Astrocyte (in vitro differentiated cells and primary cell): ENCODE measurements at regions not wholly inside any gene's neighbourhood (a gene's known extent, or its start where the extent isn't known, plus 50 kb on each side); places are given as distances from the start of the nearest gene placed in this dataset.

Source experiments
- DNase-seq: peaks from one replicate; pipeline ENCODE4 v3.0.0-alpha.2; 2010; ENCODE audit warnings: low read depth
- FAIRE-seq: peaks from 2 replicates; lab custom pipeline; 2011; peaks lifted over from hg19 to GRCh38; lab: Jason Lieb, UNC
- H2AFZ ChIP-seq: 2 replicates; pipeline ENCODE4 v1.6.0; 2012; ENCODE audit warnings: low read depth, low read length, inconsistent platforms
- H3K27ac ChIP-seq: 2 replicates; pipeline ENCODE4 v1.5.1; 2011; ENCODE audit warnings: low read depth, low read length, inconsistent platforms
- H3K27me3 ChIP-seq: 2 replicates; pipeline ENCODE4 v1.6.0; 2011; ENCODE audit warnings: low read length, inconsistent platforms; ENCODE audit not compliant: insufficient read depth
- H3K36me3 ChIP-seq: 2 replicates; pipeline ENCODE4 v1.5.1; 2011; ENCODE audit warnings: low read length, inconsistent platforms; ENCODE audit not compliant: insufficient read depth
- H3K4me1 ChIP-seq: 2 replicates; pipeline ENCODE4 v1.5.1; 2011; ENCODE audit warnings: low read length, inconsistent platforms; ENCODE audit not compliant: insufficient read depth
- H3K4me2 ChIP-seq: 2 replicates; pipeline ENCODE4 v1.6.0; 2012; ENCODE audit warnings: low read length, inconsistent platforms
- H3K4me3 ChIP-seq: 2 replicates; pipeline ENCODE4 v1.5.1; 2011; ENCODE audit warnings: low read depth, mild to moderate bottlenecking, low read length, inconsistent platforms; ENCODE audit not compliant: insufficient read depth
- H3K79me2 ChIP-seq: 2 replicates; pipeline ENCODE4 v1.6.0; 2012; ENCODE audit warnings: mild to moderate bottlenecking, low read length, inconsistent platforms; ENCODE audit not compliant: insufficient read depth
- H3K9ac ChIP-seq: 2 replicates; pipeline ENCODE4 v1.6.0; 2012; ENCODE audit warnings: mild to moderate bottlenecking, low read length, inconsistent platforms
- H3K9me3 ChIP-seq: 2 replicates; pipeline ENCODE4 v1.5.1; 2012; ENCODE audit warnings: low read depth, mild to moderate bottlenecking, low read length, inconsistent platforms; ENCODE audit not compliant: insufficient read depth
- H4K20me1 ChIP-seq: 2 replicates; pipeline ENCODE4 v1.6.0; 2012; ENCODE audit warnings: low read length, inconsistent platforms; ENCODE audit not compliant: insufficient read depth
- H3K27ac Mint-ChIP-seq: one replicate; pipeline ENCODE4 v1.8.0; 2021; ENCODE audit warnings: mild to moderate bottlenecking, mixed read lengths; ENCODE audit not compliant: unreplicated experiment
- H3K27me3 Mint-ChIP-seq: one replicate; pipeline ENCODE4 v1.8.0; 2021; ENCODE audit warnings: low read depth, mixed read lengths; ENCODE audit not compliant: unreplicated experiment
- H3K36me3 Mint-ChIP-seq: one replicate; pipeline ENCODE4 v1.8.0; 2021; ENCODE audit warnings: low read depth, mixed read lengths; ENCODE audit not compliant: unreplicated experiment
- H3K4me1 Mint-ChIP-seq: one replicate; pipeline ENCODE4 v1.8.0; 2021; ENCODE audit warnings: low read depth, mixed read lengths; ENCODE audit not compliant: unreplicated experiment
- H3K4me3 Mint-ChIP-seq: one replicate; pipeline ENCODE4 v1.8.0; 2021; ENCODE audit warnings: mild to moderate bottlenecking, moderate library complexity, mixed read lengths; ENCODE audit not compliant: unreplicated experiment
- H3K9me3 Mint-ChIP-seq: one replicate; pipeline ENCODE4 v1.8.0; 2021; ENCODE audit warnings: mild to moderate bottlenecking, mixed read lengths; ENCODE audit not compliant: unreplicated experiment
- EZH2 ChIP-seq: IDR thresholded peaks from 2 replicates; pipeline ENCODE4 v1.6.1; 2012; ENCODE audit warnings: mild to moderate bottlenecking, low read length, inconsistent platforms; ENCODE audit not compliant: insufficient read depth
- TF ChIP-seq, protein P1 (sequence below): IDR thresholded peaks from 2 replicates; pipeline ENCODE4 v1.5.1; 2011; ENCODE audit warnings: low read depth, mild to moderate bottlenecking, inconsistent platforms, low read length, moderate library complexity; ENCODE audit not compliant: insufficient read depth

DNA sequence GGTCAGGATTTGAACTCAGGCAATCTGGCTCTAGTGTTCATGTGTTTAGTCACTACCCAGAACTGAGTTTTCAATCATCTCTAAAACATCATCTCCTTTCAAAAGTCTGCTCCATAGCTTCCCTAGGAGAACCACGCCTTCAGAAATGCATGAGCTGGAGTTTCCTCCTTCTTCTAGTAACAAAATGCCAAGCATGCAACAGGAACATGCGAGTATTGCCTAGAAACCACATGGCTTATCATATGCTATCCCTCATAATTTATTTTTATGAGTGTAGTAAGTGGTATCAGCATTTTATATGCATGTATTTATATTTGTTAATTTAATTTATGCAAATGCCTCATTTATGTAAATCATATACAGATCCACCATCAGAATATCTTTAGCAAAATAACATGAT lies 170.9 kb downstream of the RAB11FIP2 start:
- H3K9me3 Mint-ChIP-seq, result no peaks in the 10 kb centered on the region
- H3K4me1 Mint-ChIP-seq, result no peaks in the 10 kb centered on the region
- no peak overlapping the region for H3K4me3 Mint-ChIP-seq
- no peak overlapping the region for H3K4me2 ChIP-seq
- H3K4me1 ChIP-seq, result no peaks in the 10 kb centered on the region
- FAIRE-seq, result no peak
- no peaks in the 10 kb centered on the region for H3K9me3 ChIP-seq
- peaks cover 10% of the 10 kb centered on the region for H3K27me3 Mint-ChIP-seq
- no peaks in the 10 kb centered on the region for H3K79me2 ChIP-seq
- no peak overlapping the region for H3K27ac Mint-ChIP-seq
- H3K36me3 Mint-ChIP-seq, result no peaks in the 10 kb centered on the region
- H3K36me3 ChIP-seq, result no peaks in the 10 kb centered on the region
- H3K9ac ChIP-seq, result no peak overlapping the region
- no peaks in the 10 kb centered on the region for H4K20me1 ChIP-seq
- no peak for DNase-seq
- H3K4me3 ChIP-seq, result no peak overlapping the region
- H3K27me3 ChIP-seq, result no peaks in the 10 kb centered on the region
- no peak overlapping the region for H3K27ac ChIP-seq
- H2AFZ ChIP-seq, result no peak overlapping the region
- TF ChIP-seq, protein P1, sequence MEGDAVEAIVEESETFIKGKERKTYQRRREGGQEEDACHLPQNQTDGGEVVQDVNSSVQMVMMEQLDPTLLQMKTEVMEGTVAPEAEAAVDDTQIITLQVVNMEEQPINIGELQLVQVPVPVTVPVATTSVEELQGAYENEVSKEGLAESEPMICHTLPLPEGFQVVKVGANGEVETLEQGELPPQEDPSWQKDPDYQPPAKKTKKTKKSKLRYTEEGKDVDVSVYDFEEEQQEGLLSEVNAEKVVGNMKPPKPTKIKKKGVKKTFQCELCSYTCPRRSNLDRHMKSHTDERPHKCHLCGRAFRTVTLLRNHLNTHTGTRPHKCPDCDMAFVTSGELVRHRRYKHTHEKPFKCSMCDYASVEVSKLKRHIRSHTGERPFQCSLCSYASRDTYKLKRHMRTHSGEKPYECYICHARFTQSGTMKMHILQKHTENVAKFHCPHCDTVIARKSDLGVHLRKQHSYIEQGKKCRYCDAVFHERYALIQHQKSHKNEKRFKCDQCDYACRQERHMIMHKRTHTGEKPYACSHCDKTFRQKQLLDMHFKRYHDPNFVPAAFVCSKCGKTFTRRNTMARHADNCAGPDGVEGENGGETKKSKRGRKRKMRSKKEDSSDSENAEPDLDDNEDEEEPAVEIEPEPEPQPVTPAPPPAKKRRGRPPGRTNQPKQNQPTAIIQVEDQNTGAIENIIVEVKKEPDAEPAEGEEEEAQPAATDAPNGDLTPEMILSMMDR, result no peak
- no peak for TF ChIP-seq EZH2

DNA sequence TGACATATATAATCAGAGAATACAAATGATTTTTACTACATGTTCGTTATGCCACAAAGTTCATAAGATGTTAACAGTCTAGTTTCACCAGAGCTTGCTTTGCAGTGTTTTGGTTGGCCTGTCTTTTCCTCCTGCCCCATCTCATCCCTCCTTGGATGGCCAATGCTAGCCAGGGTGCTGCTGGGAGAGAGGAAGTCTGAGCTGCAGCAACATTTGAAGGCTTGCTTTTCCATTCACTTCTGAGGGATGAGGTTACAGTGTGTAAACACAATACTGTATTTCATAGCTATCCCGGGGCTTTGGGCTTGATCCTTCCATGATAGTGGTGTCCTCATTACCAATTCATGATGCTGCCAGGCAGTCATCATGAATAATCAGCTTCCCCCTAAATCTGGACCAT lies 170.5 kb downstream of the RAB11FIP2 start:
- Mint-ChIP-seq H3K4me1 (no peaks in the 10 kb centered on the region), H3K27me3 (peaks cover 10% of the 10 kb centered on the region), H3K27ac (no peak overlapping the region), H3K9me3 (no peaks in the 10 kb centered on the region), H3K4me3 (no peak overlapping the region), H3K36me3 (no peaks in the 10 kb centered on the region)
- TF ChIP-seq, protein P1, result no peak
- TF ChIP-seq EZH2, result no peak
- no peak overlapping the region for H3K9ac ChIP-seq
- H3K4me2 ChIP-seq, result no peak overlapping the region
- H3K27ac ChIP-seq, result no peak overlapping the region
- no peaks in the 10 kb centered on the region for H3K4me1 ChIP-seq
- no peak for DNase-seq
- no peaks in the 10 kb centered on the region for H3K9me3 ChIP-seq
- no peak overlapping the region for H2AFZ ChIP-seq
- no peaks in the 10 kb centered on the region for H3K79me2 ChIP-seq
- FAIRE-seq, result no peak
- H3K4me3 ChIP-seq, result no peak overlapping the region
- no peaks in the 10 kb centered on the region for H4K20me1 ChIP-seq
- H3K27me3 ChIP-seq, result no peaks in the 10 kb centered on the region
- H3K36me3 ChIP-seq, result no peaks in the 10 kb centered on the region

DNA sequence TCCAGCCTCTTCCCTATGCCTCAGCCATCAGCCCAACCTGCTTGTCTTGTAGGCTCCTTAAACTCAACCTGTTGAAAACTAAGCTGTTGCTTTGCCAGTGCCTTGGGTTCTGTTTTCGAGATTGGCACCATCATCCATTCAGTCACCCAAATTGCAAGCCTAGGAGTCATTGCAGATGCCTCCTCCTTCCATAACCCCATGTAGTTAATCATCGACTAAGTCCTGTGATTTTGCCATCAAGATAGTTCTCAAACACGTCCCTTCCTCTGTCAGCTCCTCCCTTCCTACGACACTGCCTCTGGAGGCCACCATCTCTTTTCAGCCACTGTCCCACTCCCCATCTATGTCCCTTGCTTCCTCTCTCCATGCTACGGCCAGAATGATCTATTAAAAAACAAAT lies 168.1 kb downstream of the RAB11FIP2 start:
- no peaks in the 10 kb centered on the region for H3K9me3 ChIP-seq
- H3K36me3 ChIP-seq, result no peaks in the 10 kb centered on the region
- no peaks in the 10 kb centered on the region for H3K27me3 ChIP-seq
- H3K79me2 ChIP-seq, result no peaks in the 10 kb centered on the region
- Mint-ChIP-seq H3K4me1 (no peaks in the 10 kb centered on the region), H3K27ac (no peak overlapping the region), H3K9me3 (no peaks in the 10 kb centered on the region), H3K36me3 (no peaks in the 10 kb centered on the region), H3K27me3 (peaks cover 4% of the 10 kb centered on the region), H3K4me3 (no peak overlapping the region)
- no peak overlapping the region for H3K4me2 ChIP-seq
- H2AFZ ChIP-seq, result no peak overlapping the region
- no peak overlapping the region for H3K4me3 ChIP-seq
- no peak for FAIRE-seq
- no peak overlapping the region for H3K9ac ChIP-seq
- DNase-seq, result no peak
- TF ChIP-seq EZH2, result no peak
- TF ChIP-seq, protein P1, result no peak
- no peaks in the 10 kb centered on the region for H4K20me1 ChIP-seq
- H3K27ac ChIP-seq, result no peak overlapping the region
- H3K4me1 ChIP-seq, result no peaks in the 10 kb centered on the region
